Activated CD8-positive, alpha-beta T cell treated with anti-CD3 and anti-CD28 coated beads for 36 hours (primary cell): ENCODE measurements at regions not wholly inside any gene's neighbourhood (a gene's known extent, or its start where the extent isn't known, plus 50 kb on each side); places are given as distances from the start of the nearest gene placed in this dataset.
"Not testable (repeated sequence)": the region's sequence is repeated elsewhere in the genome, so short reads cannot be mapped to it uniquely, and the experiment has no call there.

ENCODE experiments used
- ATAC-seq: fragments of 200-7000 bp; cut with Tn5 transposase; one replicate; pipeline ENCODE4 v1.10.0; 2021; ENCODE audit warnings: mild to moderate bottlenecking, moderate library complexity
- CTCF ChIA-PET: fragments of 350-600 bp; sonication (Branson Sonifier 250); formaldehyde crosslinking; loops from one replicate; lab custom pipeline; 2021; ENCODE audit warnings: antibody characterized with exemption; lab: Charles Lee
- POLR2A ChIA-PET: fragments of 350-600 bp; sonication (Branson Sonifier 250); formaldehyde crosslinking; loops from one replicate; lab custom pipeline; 2021; ENCODE audit warnings: antibody characterized with exemption; lab: Charles Lee
- DNase-seq: peaks from one replicate; pipeline ENCODE4 v3.0.0-alpha.2; 2020
- H3K27ac Mint-ChIP-seq: one replicate; pipeline ENCODE4 v1.8.0; 2021; ENCODE audit warnings: mild to moderate bottlenecking, mixed read lengths
- H3K27me3 Mint-ChIP-seq: one replicate; pipeline ENCODE4 v1.8.0; 2021; ENCODE audit warnings: mixed read lengths
- H3K36me3 Mint-ChIP-seq: one replicate; pipeline ENCODE4 v1.8.0; 2021; ENCODE audit warnings: low read depth, mixed read lengths
- H3K4me1 Mint-ChIP-seq: one replicate; pipeline ENCODE4 v1.8.0; 2021; ENCODE audit warnings: low read depth, mixed read lengths
- H3K4me3 Mint-ChIP-seq: one replicate; pipeline ENCODE4 v1.8.0; 2021; ENCODE audit warnings: mild to moderate bottlenecking, moderate library complexity, mixed read lengths
- H3K9me3 Mint-ChIP-seq: one replicate; pipeline ENCODE4 v1.8.0; 2021; ENCODE audit warnings: mixed read lengths
- CTCF ChIP-seq: fragments of 200-600 bp; IDR thresholded peaks from one replicate; pipeline ENCODE4 v1.8.0; 2022; ENCODE audit warnings: antibody characterized with exemption, mild to moderate bottlenecking
- intact Hi-C: fragments of 100-400 bp; cut with micrococcal nuclease; formaldehyde crosslinking; loops from one replicate; pipeline ENCODE4 v1.10.0; 2022

GRCh38 chrX:40895246-40895645, 159.9 kb upstream of the MED14 start:
- no peak for TF ChIP-seq CTCF
- intact Hi-C loops: no loop called here
- H3K9me3 Mint-ChIP-seq: no peaks in the 10 kb centered on the region
- no peaks in the 10 kb centered on the region for H3K27me3 Mint-ChIP-seq
- POLR2A ChIA-PET: no interaction called here
- DNase-seq (no peak), ATAC-seq (no peak)
- H3K4me3 Mint-ChIP-seq: no peak overlapping the region
- no peaks in the 10 kb centered on the region for H3K4me1 Mint-ChIP-seq
- H3K27ac Mint-ChIP-seq: no peak overlapping the region
- CTCF ChIA-PET: no interaction called here
- H3K36me3 Mint-ChIP-seq: no peaks in the 10 kb centered on the region

GRCh38 chrX:40897718-40898270, 162.5 kb upstream of the MED14 start:
- Mint-ChIP-seq H3K36me3 (no peaks in the 10 kb centered on the region), H3K4me1 (no peaks in the 10 kb centered on the region), H3K9me3 (no peaks in the 10 kb centered on the region), H3K27me3 (peaks cover 2% of the 10 kb centered on the region), H3K4me3 (no peak overlapping the region), H3K27ac (no peak overlapping the region)
- intact Hi-C loops: no loop called here
- ATAC-seq (no peak), DNase-seq (no peak)
- no peak for TF ChIP-seq CTCF
- POLR2A ChIA-PET: no interaction called here
- CTCF ChIA-PET: interaction anchor here (0.7 kb wide), 1 partner anchor 278 kb away, joined by 3 read pairs; no protein-coding TSS in a partner anchor

- H3K9me3 Mint-ChIP-seq, DNase-seq, H3K27me3 Mint-ChIP-seq, CTCF ChIA-PET, POLR2A ChIA-PET, H3K4me1 Mint-ChIP-seq, ATAC-seq, intact Hi-C loops, H3K36me3 Mint-ChIP-seq, H3K4me3 Mint-ChIP-seq, H3K27ac Mint-ChIP-seq: not testable (repeated sequence)
Measured at GRCh38 chrX:40904739-40905138, 169.4 kb upstream of the MED14 start.

GRCh38 chrX:40908026-40908425, 172.7 kb upstream of the MED14 start:
- Mint-ChIP-seq H3K9me3 (no peaks in the 10 kb centered on the region), H3K36me3 (no peaks in the 10 kb centered on the region), H3K4me1 (no peaks in the 10 kb centered on the region), H3K27me3 (no peaks in the 10 kb centered on the region), H3K27ac (no peak overlapping the region), H3K4me3 (no peak overlapping the region)
- POLR2A ChIA-PET: no interaction called here
- ATAC-seq (no peak), DNase-seq (no peak)
- no peak for TF ChIP-seq CTCF
- CTCF ChIA-PET: no interaction called here
- intact Hi-C loops: no loop called here

GRCh38 chrX:40908857-40909475, 173.6 kb upstream of the MED14 start:
- Mint-ChIP-seq H3K36me3 (no peaks in the 10 kb centered on the region), H3K9me3 (no peaks in the 10 kb centered on the region), H3K4me3 (no peak overlapping the region), H3K27ac (no peak overlapping the region), H3K4me1 (no peaks in the 10 kb centered on the region), H3K27me3 (no peaks in the 10 kb centered on the region)
- ATAC-seq: no peak
- no peak for TF ChIP-seq CTCF
- CTCF ChIA-PET: no interaction called here
- DNase-seq: no peak
- intact Hi-C loops: no loop called here
- POLR2A ChIA-PET: no interaction called here
